NCI-H524 treated with DMSO at 0.1 percent for 48 hours (cell line): ENCODE measurements at regions not wholly inside any gene's neighbourhood (a gene's known extent, or its start where the extent isn't known, plus 50 kb on each side); places are given as distances from the start of the nearest gene placed in this dataset.
"Not testable (repeated sequence)": the region's sequence is repeated elsewhere in the genome, so short reads cannot be mapped to it uniquely, and the experiment has no call there.

Source experiments
- DNase-seq: peaks from one replicate; lab custom pipeline; 2025; lab: John Stamatoyannopoulos, UW

- DNase-seq: not testable (repeated sequence)
Measured at GRCh38 chr13:76659074-76659473, 227.1 kb downstream of the KCTD12 start.

- no peak for DNase-seq
Measured at GRCh38 chr13:76656500-76656899, 229.7 kb downstream of the KCTD12 start.

- DNase-seq: no peak
Measured at GRCh38 chr13:76656056-76656455, 230.1 kb downstream of the KCTD12 start.

GRCh38 chr13:76654263-76654662 lies 231.9 kb downstream of the KCTD12 start:
- DNase-seq: no peak

- DNase-seq: no peak
Measured at GRCh38 chr13:76651286-76651685, 234.9 kb downstream of the KCTD12 start.

GRCh38 chr13:76647550-76647949 lies 238.7 kb downstream of the KCTD12 start:
- DNase-seq: no peak

- no peak for DNase-seq
Measured at GRCh38 chr13:76646946-76647345, 239.3 kb downstream of the KCTD12 start.

GRCh38 chr13:76645632-76646031 lies 240.6 kb downstream of the KCTD12 start:
- DNase-seq: peak; percentile 31

GRCh38 chr13:76644906-76645305 lies 241.3 kb downstream of the KCTD12 start:
- DNase-seq: no peak

GRCh38 chr13:76643596-76643995 lies 242.6 kb downstream of the KCTD12 start:
- no peak for DNase-seq

- peak; percentile 77 for DNase-seq
Measured at GRCh38 chr13:76641056-76641455, 245.1 kb downstream of the KCTD12 start.

- DNase-seq: no peak
Measured at GRCh38 chr13:76638882-76639281, 247.3 kb downstream of the KCTD12 start.

GRCh38 chr13:76638181-76638580 lies 248.0 kb downstream of the KCTD12 start:
- DNase-seq: no peak

- no peak for DNase-seq
Measured at GRCh38 chr13:76637641-76638141, 248.5 kb downstream of the KCTD12 start.

- no peak for DNase-seq
Measured at GRCh38 chr13:76636829-76637228, 249.4 kb downstream of the KCTD12 start.

GRCh38 chr13:76635232-76636230 lies 250.7 kb downstream of the KCTD12 start:
- no peak for DNase-seq

- no peak for DNase-seq
Measured at GRCh38 chr13:76634431-76635191, 251.6 kb downstream of the KCTD12 start.

GRCh38 chr13:76632401-76633044 lies 253.7 kb downstream of the KCTD12 start:
- DNase-seq: no peak

- DNase-seq: no peak
Measured at GRCh38 chr13:76630629-76631230, 255.5 kb downstream of the KCTD12 start.

- DNase-seq: no peak
Measured at GRCh38 chr13:76622315-76623040, 263.7 kb downstream of the KCTD12 start.

- DNase-seq: no peak
Measured at GRCh38 chr13:76621705-76622104, 264.5 kb downstream of the KCTD12 start.
